HG02981 (cell line): ENCODE measurements at regions not wholly inside any gene's neighbourhood (a gene's known extent, or its start where the extent isn't known, plus 50 kb on each side); places are given as distances from the start of the nearest gene placed in this dataset.

Experiments used
- ATAC-seq: cut with Tn5 transposase; IDR thresholded peaks from one replicate; pipeline ENCODE4 v1.9.1; 2021; ENCODE audit warnings: mild to moderate bottlenecking, moderate library complexity; ENCODE audit not compliant: unreplicated experiment

DNA sequence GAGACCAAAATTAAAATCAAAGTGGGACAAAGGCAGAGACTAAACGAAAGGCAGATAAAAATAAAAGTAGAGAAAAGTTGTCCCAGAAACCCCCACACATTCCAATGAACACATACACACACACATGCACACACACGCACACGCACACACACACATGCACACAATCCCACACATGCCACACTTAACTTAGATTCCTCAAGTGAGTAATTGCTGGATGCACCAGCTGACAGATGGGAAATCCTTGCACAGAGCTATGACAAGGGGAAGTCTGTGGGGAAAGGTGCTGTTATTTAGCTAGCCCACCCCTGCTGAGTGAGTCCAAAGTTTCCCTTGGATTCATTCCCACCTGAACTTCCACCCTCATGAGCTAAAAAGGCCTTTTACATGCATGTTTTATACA lies 233.9 kb downstream of the RAB28 start:
- no peak for ATAC-seq

- no peak for ATAC-seq
Observed at GRCh38 chr4:13248621-13249298, 235.4 kb downstream of the RAB28 start.

DNA sequence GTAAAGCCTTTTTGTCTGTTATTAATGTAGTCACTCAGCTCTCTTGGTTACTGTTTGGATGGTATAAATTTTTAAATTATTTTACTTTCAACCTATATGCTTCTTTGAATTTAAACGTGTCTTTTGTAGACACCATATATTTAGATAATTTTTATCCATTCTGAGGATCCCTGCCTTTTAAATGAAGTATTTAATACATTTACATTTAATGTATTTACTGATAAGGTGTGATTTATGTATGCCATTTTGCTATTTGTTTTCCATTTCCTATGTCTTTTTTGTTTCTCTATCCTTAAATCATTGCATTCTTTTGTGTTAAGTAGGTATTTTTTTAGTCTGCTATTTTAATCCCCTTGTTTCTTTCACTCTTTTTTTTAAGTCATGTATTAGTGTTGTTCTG lies 238.0 kb downstream of the RAB28 start:
- ATAC-seq = no peak

DNA sequence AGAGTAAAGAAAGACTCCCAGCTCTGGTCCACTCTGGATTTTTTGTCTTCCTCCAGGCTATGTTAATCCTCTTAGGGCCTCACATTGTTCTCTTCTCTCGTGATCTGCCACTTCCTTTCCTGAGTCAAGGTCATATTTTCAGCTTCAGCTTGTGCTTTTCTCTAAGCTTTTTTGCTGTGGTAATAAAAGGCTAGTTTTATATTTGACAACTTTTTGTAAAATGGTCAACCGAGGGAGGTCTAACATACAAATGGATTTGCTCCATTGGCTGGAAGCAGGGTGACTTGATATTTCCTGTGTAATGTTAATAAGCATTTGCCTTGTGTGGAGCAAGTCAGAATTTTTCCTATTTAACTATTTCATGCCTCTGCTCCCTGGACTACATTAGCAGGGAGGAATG lies 239.7 kb downstream of the RAB28 start:
- no peak for ATAC-seq

DNA sequence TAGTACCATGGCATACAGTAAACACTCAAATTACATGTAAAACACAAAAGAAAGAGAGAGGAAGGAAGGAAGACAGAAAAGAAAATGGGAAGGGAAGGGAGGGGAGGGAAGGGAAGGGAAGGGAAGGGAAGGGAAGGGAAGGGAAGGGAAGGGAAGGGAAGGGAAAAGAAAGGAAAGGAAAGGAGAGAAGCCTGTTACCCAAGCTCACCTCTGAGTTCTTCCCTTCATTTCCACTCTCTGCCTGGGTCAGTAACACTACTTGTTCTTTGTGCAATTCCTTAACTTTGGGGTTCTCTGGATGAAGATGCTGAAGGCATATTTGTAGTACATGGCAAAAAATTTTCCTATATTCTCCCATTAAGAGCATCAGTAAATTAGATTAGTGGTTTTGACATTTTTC lies 241.0 kb downstream of the RAB28 start:
- no peak for ATAC-seq

DNA sequence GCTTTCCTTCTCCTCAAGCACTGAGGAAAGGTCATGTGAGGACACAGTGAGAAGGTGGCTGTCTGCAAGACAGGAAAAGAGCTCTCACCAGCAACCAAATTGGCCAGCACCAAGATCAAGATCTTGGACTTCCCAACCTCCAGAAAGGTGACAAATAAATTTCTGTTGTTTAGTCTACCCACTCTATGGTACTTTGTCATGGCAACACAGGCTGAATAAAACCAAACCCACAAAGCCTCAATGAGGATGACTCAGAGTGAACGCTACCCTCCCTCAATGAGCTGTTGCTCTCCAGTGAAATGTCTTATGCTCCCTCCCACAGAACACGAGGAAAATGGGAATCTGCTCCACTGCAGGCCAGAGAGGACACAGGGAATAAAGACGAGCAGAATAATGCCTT lies 244.1 kb downstream of the RAB28 start:
- ATAC-seq = no peak

GRCh38 chr4:13238936-13239335 lies 245.2 kb downstream of the RAB28 start:
- ATAC-seq = no peak

GRCh38 chr4:13236485-13236884 lies 247.7 kb downstream of the RAB28 start:
- ATAC-seq = no peak

DNA sequence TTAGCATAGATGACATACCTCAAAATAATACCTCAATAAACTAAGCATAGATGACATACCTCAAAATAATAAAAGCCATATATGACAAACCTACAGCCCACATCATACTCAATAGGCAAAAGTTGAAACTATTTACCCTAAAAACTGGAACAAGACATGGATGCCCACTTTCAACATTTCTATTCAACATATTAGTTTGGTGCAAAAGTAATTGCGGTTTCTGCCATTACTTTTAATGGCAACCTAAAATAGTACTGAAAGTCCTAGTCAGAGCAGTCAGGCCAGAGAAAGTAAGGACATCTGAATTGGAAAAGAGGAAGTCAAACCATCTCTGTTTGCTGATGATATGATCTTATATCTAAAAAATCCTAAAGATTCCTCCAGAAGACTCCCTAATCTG lies 250.4 kb downstream of the RAB28 start:
- no peak for ATAC-seq

- ATAC-seq = no peak
Observed at GRCh38 chr4:13219971-13220370, 264.2 kb downstream of the RAB28 start.

DNA sequence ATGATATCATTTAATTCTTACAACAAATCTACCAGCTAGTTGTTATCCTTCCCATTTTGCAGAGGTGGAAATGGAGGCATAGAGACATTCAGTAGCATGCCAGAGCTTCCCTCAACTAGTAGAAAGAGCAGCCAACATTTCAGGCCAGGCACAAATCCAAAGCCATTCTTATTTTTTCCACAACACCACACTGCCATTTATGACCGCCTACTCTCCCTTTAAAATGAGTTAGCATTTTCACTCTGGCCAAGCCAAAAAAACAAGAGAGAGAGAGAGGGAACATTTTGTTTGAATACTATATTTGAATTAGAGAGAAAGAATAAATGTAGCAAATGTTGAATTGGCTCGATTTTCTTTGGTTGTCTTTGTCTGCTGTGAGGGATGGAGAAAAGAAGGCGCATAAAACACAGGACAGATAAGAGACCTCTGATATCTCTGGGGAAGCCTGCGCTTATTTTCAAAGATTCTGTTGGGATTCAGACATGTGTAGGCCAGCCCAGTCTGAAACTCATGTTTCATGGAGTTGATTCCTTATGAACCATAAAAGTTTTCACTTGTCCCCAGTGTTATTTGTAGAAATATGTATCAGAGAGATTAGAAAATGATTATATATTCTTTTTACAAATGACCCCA lies 265.7 kb downstream of the RAB28 start:
- no peak for ATAC-seq

GRCh38 chr4:13215560-13215959 lies 268.6 kb downstream of the RAB28 start:
- no peak for ATAC-seq

- ATAC-seq = no peak
Observed at GRCh38 chr4:13212936-13213335, 271.2 kb downstream of the RAB28 start.

- no peak for ATAC-seq
Observed at GRCh38 chr4:13209600-13209999, 274.5 kb downstream of the RAB28 start.

GRCh38 chr4:13208558-13209193 lies 275.5 kb downstream of the RAB28 start:
- no peak for ATAC-seq

- no peak for ATAC-seq
Observed at GRCh38 chr4:13207226-13207625, 276.9 kb downstream of the RAB28 start.

GRCh38 chr4:13203101-13203500 lies 281.0 kb downstream of the RAB28 start:
- no peak for ATAC-seq

GRCh38 chr4:13202701-13203100 lies 281.4 kb downstream of the RAB28 start:
- ATAC-seq = no peak

GRCh38 chr4:13201241-13201640 lies 282.9 kb downstream of the RAB28 start:
- ATAC-seq = no peak

GRCh38 chr4:13196721-13197120 lies 287.4 kb downstream of the RAB28 start:
- ATAC-seq = no peak

DNA sequence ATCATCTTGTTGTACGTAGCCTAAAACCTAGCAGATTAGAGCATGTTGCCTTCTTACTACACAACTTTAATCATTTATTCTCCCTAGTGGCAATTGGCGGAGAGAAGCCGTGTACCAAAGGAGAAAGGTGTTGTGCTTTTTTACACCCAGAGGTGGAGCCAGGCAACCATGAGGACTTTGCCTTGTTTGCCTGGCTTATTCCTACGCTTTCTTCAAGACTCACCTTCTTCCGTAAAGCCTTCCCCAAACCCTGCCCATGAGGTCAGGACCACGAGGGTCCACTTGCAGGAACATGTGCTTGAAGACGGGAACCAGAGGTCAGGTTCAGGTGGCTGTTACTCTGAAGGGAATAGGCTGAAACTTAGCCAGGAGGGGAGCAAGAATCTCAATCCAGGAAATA lies 290.5 kb downstream of the RAB28 start:
- no peak for ATAC-seq

GRCh38 chr4:13190093-13190721 lies 293.9 kb downstream of the RAB28 start:
- ATAC-seq = no peak
